Ectodermal cell (in vitro differentiated cells): ENCODE measurements at regions not wholly inside any gene's neighbourhood (a gene's known extent, or its start where the extent isn't known, plus 50 kb on each side); places are given as distances from the start of the nearest gene placed in this dataset.
"Not testable (repeated sequence)": the region's sequence is repeated elsewhere in the genome, so short reads cannot be mapped to it uniquely, and the experiment has no call there.

Experiments used
- H3K27ac ChIP-seq: 2 replicates; pipeline ENCODE4 v1.7.0; 2013; ENCODE audit warnings: mild to moderate bottlenecking, low read depth, low read length; ENCODE audit not compliant: insufficient read depth, poor library complexity, severe bottlenecking
- H3K27me3 ChIP-seq: 2 replicates; pipeline ENCODE4 v1.7.0; 2013; ENCODE audit warnings: mild to moderate bottlenecking, low read length; ENCODE audit not compliant: insufficient read depth, control insufficient read depth, poor library complexity, severe bottlenecking
- H3K36me3 ChIP-seq: one replicate; pipeline ENCODE4 v1.7.0; 2013; ENCODE audit warnings: low read length; ENCODE audit not compliant: control insufficient read depth, insufficient read depth
- H3K4me1 ChIP-seq: one replicate; pipeline ENCODE4 v1.7.0; 2013; ENCODE audit warnings: low read length; ENCODE audit not compliant: control insufficient read depth, insufficient read depth
- H3K4me3 ChIP-seq: 2 replicates; pipeline ENCODE4 v1.7.0; 2013; ENCODE audit warnings: low read depth, low read length, control low read depth; ENCODE audit not compliant: insufficient read depth
- H3K9me3 ChIP-seq: 2 replicates; pipeline ENCODE4 v1.7.0; 2013; ENCODE audit warnings: mild to moderate bottlenecking, low read length, moderate library complexity; ENCODE audit not compliant: control insufficient read depth
- WGBS, 2 experiments: methylation state at CpG; one replicate each; pipeline ENCODE4 v1.1.7; 2013; ENCODE audit warnings: missing lambda C conversion rate in 2 of 2; 5-methylcytosine and 5-hydroxymethylcytosine counted together

- no peaks in the 10 kb centered on the region for H3K27me3 ChIP-seq
- H3K4me3 ChIP-seq: no peak overlapping the region
- H3K36me3 ChIP-seq: no peaks in the 10 kb centered on the region
- no peak overlapping the region for H3K27ac ChIP-seq
- WGBS, 2 experiments: 90 to 95% methylated on average over 1 of the region's 1 CpG
- H3K9me3 ChIP-seq: no peaks in the 10 kb centered on the region
- no peaks in the 10 kb centered on the region for H3K4me1 ChIP-seq
Observed at GRCh38 chr9:13022756-13023155, 247.9 kb downstream of the LURAP1L start.

GRCh38 chr9:13023498-13023897 lies 248.7 kb downstream of the LURAP1L start:
- no peak overlapping the region for H3K4me3 ChIP-seq
- 87 to 100% methylated on average over 2 of the region's 2 CpGs for WGBS, 2 experiments
- H3K4me1 ChIP-seq: no peaks in the 10 kb centered on the region
- no peaks in the 10 kb centered on the region for H3K9me3 ChIP-seq
- no peaks in the 10 kb centered on the region for H3K27me3 ChIP-seq
- no peak overlapping the region for H3K27ac ChIP-seq
- H3K36me3 ChIP-seq: no peaks in the 10 kb centered on the region

GRCh38 chr9:13026956-13027355 lies 252.1 kb downstream of the LURAP1L start:
- no peaks in the 10 kb centered on the region for H3K9me3 ChIP-seq
- H3K27ac ChIP-seq: no peak overlapping the region
- WGBS, 2 experiments: 90 to 93% methylated on average over 3 of the region's 3 CpGs
- H3K4me3 ChIP-seq: no peak overlapping the region
- H3K36me3 ChIP-seq: no peaks in the 10 kb centered on the region
- no peaks in the 10 kb centered on the region for H3K27me3 ChIP-seq
- no peaks in the 10 kb centered on the region for H3K4me1 ChIP-seq

- Histone ChIP-seq H3K27me3 (no peaks in the 10 kb centered on the region), H3K4me1 (no peaks in the 10 kb centered on the region), H3K36me3 (no peaks in the 10 kb centered on the region), H3K4me3 (no peak overlapping the region), H3K27ac (no peak overlapping the region), H3K9me3 (no peaks in the 10 kb centered on the region)
- WGBS, 2 experiments: 90 to 94% methylated on average over 4 to 6 of the region's 6 CpGs
Observed at GRCh38 chr9:13027879-13028278, 251.6 kb downstream of the MPDZ start.

- Histone ChIP-seq H3K27ac (no peak overlapping the region), H3K9me3 (no peaks in the 10 kb centered on the region), H3K4me3 (no peak overlapping the region), H3K27me3 (no peaks in the 10 kb centered on the region), H3K36me3 (no peaks in the 10 kb centered on the region), H3K4me1 (no peaks in the 10 kb centered on the region)
- WGBS, 2 experiments: 93 to 97% methylated on average over 8 of the region's 8 CpGs
Observed at GRCh38 chr9:13032585-13032984, 246.9 kb downstream of the MPDZ start.

- Histone ChIP-seq H3K9me3 (no peaks in the 10 kb centered on the region), H3K4me3 (no peak overlapping the region)
- 20 to 23% methylated on average over 18 to 19 of the region's 19 CpGs for WGBS, 2 experiments
Observed at GRCh38 chr9:13033959-13034693, 245.4 kb downstream of the MPDZ start.

GRCh38 chr9:13034694-13035002 lies 244.8 kb downstream of the MPDZ start:
- H3K4me1 ChIP-seq: no peaks in the 10 kb centered on the region
- H3K27me3 ChIP-seq: no peaks in the 10 kb centered on the region
- H3K9me3 ChIP-seq: no peaks in the 10 kb centered on the region
- 79 to 99% methylated on average over 3 of the region's 3 CpGs for WGBS, 2 experiments
- H3K36me3 ChIP-seq: no peaks in the 10 kb centered on the region
- H3K27ac ChIP-seq: no peak overlapping the region
- H3K4me3 ChIP-seq: no peak overlapping the region

More at GRCh38 chr9:13033959-13034693, 245.4 kb downstream of the MPDZ start:
- Histone ChIP-seq H3K36me3 (no peaks in the 10 kb centered on the region), H3K27me3 (no peaks in the 10 kb centered on the region), H3K27ac (no peak overlapping the region), H3K4me1 (no peaks in the 10 kb centered on the region)

- H3K9me3 ChIP-seq: no peaks in the 10 kb centered on the region
- no peak overlapping the region for H3K27ac ChIP-seq
- H3K27me3 ChIP-seq: no peaks in the 10 kb centered on the region
- H3K4me1 ChIP-seq: no peaks in the 10 kb centered on the region
- no peaks in the 10 kb centered on the region for H3K36me3 ChIP-seq
- H3K4me3 ChIP-seq: no peak overlapping the region
Observed at GRCh38 chr9:13035822-13036221, 243.7 kb downstream of the MPDZ start.

GRCh38 chr9:13037808-13038207 lies 241.7 kb downstream of the MPDZ start:
- not testable (repeated sequence) for H3K27ac ChIP-seq, H3K4me3 ChIP-seq, H3K9me3 ChIP-seq, H3K27me3 ChIP-seq, H3K36me3 ChIP-seq, H3K4me1 ChIP-seq
- WGBS, 2 experiments: 90 to 92% methylated on average over 22 to 27 of the region's 27 CpGs

- no peaks in the 10 kb centered on the region for H3K9me3 ChIP-seq
- H3K4me3 ChIP-seq: no peak overlapping the region
- 95 to 98% methylated on average over 4 of the region's 5 CpGs for WGBS, 2 experiments
Observed at GRCh38 chr9:13047827-13048587, 231.5 kb downstream of the MPDZ start.

More at GRCh38 chr9:13047827-13048587, 231.5 kb downstream of the MPDZ start:
- H3K27me3 ChIP-seq: no peaks in the 10 kb centered on the region
- H3K4me1 ChIP-seq: peaks cover 13% of the 10 kb centered on the region
- no peaks in the 10 kb centered on the region for H3K36me3 ChIP-seq
- H3K27ac ChIP-seq: no peak overlapping the region
